Stomach (tissue), 4 donors: ENCODE measurements at regions not wholly inside any gene's neighbourhood (a gene's known extent, or its start where the extent isn't known, plus 50 kb on each side); places are given as distances from the start of the nearest gene placed in this dataset.
"Not testable (repeated sequence)": the region's sequence is repeated elsewhere in the genome, so short reads cannot be mapped to it uniquely, and the experiment has no call there.

ENCODE experiments used
- POLR2AphosphoS5 ChIP-seq, 3 donors: sonication (generic); formaldehyde crosslinking; IDR thresholded peaks; one replicate each; pipeline ENCODE4 v1.6.1; 2016; ENCODE audit warnings: antibody characterized with exemption in 3 of 3
- TF ChIP-seq, protein P1 (sequence below), 7 experiments: fragments of 450-650 bp in 4 of 7; fragments of 200-600 bp in 3 of 7; sonication (generic) in 3 of 7; IDR thresholded peaks; one replicate each; pipeline ENCODE4 v1.5.1; 2016 to 2019; ENCODE audit warnings: antibody characterized with exemption in 7 of 7, control low read depth in 2 of 7, mild to moderate bottlenecking in 1 of 7

GRCh38 chr12:91711925-91712324, 433.7 kb downstream of the BTG1 start:
- not testable (repeated sequence) for TF ChIP-seq POLR2AphosphoS5 (IDR thresholded peaks at IDR 0.05)
- TF ChIP-seq, protein P1, sequence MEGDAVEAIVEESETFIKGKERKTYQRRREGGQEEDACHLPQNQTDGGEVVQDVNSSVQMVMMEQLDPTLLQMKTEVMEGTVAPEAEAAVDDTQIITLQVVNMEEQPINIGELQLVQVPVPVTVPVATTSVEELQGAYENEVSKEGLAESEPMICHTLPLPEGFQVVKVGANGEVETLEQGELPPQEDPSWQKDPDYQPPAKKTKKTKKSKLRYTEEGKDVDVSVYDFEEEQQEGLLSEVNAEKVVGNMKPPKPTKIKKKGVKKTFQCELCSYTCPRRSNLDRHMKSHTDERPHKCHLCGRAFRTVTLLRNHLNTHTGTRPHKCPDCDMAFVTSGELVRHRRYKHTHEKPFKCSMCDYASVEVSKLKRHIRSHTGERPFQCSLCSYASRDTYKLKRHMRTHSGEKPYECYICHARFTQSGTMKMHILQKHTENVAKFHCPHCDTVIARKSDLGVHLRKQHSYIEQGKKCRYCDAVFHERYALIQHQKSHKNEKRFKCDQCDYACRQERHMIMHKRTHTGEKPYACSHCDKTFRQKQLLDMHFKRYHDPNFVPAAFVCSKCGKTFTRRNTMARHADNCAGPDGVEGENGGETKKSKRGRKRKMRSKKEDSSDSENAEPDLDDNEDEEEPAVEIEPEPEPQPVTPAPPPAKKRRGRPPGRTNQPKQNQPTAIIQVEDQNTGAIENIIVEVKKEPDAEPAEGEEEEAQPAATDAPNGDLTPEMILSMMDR (IDR thresholded peaks at IDR 0.05) = not testable (repeated sequence)
